NCI-H774 (cell line): ENCODE measurements at regions not wholly inside any gene's neighbourhood (a gene's known extent, or its start where the extent isn't known, plus 50 kb on each side); places are given as distances from the start of the nearest gene placed in this dataset.
"Not testable (repeated sequence)": the region's sequence is repeated elsewhere in the genome, so short reads cannot be mapped to it uniquely, and the experiment has no call there.

Source experiments
- DNase-seq: peaks from one replicate; lab custom pipeline; 2025; lab: John Stamatoyannopoulos, UW

DNA sequence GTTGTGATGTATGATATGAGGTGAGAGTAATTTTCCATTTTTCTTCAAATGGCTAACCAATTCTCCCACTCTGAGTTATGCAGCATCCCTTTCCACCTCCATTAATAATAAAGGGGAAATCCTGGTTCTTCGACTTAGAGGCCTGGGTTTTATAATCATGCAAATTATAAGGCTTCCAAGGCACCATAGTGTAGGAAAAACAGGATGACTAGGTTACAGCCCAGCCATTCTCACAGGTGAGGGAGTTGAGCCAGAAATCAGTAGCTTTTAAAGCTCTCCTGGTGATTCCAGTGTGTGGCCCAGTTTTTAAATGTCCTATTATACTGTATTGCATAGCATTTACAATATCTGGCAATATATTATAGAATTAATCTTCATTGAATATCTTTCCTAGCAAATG is 203.1 kb downstream of the ARHGEF9 start:
- no peak for DNase-seq

DNA sequence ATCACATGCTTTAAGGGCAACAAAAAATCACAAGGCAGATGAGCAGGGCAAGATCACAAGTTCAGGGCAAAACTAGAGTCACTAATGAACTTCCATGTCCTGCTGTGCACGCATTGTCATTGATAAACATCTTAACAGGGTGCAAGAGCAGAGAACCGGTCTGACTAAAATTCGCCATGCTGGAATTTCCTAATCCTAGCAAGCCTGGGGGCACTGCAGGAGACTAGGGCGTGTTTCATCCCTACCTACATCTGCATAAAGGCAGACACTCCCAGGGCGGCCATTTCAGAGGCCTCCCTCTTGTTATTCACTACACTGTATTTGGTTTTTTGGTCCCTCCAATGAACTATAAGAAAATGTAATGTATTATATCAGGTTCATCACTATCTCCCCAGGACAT is 203.6 kb downstream of the ARHGEF9 start:
- no peak for DNase-seq

DNA sequence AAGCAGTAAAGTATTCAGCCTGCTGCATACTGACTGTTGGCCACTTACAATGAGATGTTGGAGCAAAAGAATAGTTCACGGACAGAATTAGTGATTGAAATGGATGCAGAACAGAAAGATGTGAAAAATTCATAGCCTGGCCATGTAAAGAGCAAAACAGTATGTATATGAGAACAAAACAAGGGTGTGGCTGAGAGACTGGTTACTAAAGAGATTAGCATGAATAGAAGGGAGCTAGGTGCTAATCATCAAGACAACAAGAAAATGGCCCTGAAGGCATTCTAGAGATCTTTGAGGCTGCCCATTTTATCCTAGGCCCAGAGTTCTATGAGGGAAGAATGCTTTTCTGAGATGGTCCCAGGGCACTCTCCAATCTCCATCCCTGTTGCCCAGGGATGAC is 208.5 kb downstream of the ARHGEF9 start:
- DNase-seq = no peak

DNA sequence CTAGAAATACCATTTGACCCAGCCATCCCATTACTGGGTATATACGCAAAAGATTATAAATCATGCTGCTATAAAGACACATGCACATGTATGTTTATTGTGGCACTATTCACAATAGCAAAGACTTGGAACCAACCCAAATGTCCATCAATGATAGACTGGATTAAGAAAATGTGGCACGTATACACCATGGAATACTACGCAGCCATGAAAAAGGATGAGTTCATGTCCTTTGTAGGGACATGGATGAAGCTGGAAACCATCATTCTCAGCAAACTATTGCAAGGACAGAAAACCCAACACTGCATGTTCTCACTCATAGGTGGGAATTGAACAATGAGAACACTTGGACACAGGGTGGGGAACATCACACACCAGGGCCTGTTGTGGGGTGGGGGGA is 209.3 kb downstream of the ARHGEF9 start:
- not testable (repeated sequence) for DNase-seq

DNA sequence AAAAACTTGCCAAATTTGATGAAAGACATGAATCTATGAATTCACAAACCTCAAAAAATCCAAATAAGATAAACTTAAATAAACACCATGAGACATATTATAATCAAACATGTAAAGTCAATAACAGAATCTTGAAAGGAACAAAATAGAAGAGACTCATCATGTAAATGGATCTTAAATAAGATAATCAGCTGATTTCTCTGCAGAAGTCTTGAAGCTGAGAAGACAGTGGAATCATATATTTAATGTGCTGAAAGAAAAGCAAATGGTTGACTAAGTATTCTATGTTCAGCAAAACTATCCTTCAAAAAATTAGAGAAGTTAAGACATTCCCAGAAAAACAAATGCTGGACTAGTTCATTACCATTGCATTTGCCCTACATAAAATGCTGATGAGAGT is 215.7 kb upstream of the SPIN4 start:
- no peak for DNase-seq

DNA sequence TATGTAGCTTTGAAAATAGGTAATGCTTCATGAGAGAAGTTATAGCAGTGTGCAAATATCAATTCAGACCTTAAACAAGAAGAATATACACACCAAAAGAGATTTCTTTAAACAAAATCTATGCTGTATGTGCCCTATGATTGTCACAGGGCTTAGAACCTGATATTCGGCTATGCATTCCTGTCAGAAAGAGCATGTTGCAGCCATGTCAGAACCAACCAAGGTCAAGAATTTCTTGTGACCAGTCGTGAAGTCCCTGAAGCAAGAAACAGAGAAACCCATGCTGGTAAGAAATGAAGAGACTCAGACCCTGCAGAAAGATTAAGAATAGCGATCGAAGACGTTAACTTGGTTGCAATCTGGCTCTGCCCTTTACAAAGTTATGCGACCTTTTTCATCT is 210.3 kb upstream of the SPIN4 start:
- no peak for DNase-seq

DNA sequence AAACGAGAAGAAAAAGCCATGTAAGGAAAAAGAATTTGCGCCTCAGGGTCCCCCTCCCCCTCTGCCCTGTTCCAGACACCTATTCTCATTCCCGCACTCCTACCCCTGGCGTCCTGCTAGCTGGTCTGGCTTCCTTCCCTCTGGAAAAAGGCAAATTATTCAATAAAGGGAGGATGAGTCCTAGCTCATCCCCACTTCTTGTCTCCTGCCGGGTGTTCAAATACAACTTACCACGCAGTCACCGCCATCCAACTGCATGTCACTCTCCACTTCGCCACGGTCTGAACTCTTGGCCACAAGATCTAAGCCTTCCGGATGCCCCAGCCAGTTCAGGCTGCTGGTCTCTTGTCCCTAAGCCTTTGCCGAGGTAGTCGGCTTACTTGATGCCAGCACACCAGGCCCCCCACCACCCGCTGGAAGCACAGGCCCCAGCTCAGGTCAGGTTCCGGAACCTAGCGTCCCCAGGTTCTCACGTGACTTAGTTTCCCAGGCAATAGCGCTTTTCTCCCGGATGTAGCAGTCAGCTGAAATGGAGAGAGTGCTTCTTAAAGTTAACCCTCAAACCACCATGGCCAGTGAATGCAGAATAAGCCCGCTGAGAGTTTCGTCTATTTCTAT is 209.6 kb upstream of the SPIN4 start:
- peak; percentile 63 for DNase-seq

DNA sequence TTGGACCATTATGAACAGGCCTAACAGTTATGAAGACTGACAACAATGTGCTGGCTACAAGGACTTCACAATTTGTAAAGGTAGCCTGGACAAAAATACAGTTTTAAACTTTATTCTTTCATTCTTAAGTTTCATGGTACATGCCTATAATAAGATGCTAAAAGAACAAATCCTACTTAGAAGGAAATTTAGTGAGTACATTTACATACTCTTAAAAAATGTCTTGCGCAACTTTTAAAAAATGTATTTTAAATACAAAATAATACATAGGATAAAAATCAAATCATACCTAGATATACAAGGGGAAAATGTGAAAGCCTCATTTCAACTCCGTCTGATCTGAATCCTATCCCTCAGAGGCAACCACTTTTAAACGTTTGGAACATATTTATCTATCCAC is 200.7 kb upstream of the SPIN4 start:
- DNase-seq = no peak

DNA sequence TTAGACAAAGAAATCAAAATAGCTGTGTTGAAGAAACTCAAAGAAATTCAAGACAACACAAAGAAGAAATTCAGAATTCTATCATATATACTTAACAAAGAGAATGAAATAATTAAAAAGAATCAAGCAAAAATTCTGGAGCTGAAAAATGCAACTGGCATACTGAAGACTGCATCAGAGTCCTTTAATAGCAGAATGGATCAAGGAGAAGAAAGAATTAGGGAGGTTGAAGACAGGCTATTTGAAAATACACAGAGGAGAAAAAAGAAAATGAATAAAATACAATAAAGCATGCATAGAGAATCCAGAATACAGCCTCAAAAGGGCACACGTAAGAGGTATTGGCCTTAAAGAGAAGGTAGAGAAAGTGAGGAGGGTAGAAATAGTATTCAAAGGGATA is 179.5 kb upstream of the SPIN4 start:
- no peak for DNase-seq

DNA sequence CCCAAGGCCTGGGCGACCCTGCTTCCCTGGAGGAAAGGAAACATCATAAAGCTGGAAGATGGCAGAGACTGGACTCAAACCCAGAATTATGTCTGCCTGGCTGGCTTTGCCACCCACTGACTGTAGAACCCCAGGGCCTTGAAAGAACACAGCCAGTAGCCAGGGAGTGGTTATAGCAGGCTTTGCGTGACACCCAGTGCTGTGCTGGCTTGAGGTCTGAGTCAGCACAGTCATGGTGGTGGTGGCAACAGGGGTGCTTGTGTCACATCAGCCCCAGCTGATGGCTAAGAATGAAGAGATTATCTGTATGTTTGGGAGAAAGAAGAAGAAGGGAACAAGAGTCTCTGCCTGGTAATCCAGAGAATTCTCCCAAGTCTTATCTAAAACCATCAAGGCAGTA is 178.8 kb upstream of the SPIN4 start:
- no peak for DNase-seq

DNA sequence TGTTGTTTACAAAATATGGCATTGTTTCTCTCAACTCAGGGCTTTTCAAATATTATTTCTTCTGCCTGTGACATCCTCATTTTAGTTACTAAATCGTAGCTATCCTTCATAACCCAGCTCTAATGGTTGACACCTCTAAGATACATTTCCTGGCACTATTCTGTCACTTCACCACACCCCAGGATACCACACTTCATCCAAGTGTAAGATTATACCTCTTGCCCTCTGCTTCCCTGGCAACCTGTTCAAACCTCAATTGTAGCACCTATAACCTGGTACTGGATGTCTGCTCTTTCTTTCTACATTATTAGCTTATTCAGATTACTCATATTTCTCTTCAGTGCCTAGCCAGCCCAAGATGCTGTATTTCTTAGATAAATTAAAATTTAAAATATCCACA is 175.7 kb upstream of the SPIN4 start:
- no peak for DNase-seq

DNA sequence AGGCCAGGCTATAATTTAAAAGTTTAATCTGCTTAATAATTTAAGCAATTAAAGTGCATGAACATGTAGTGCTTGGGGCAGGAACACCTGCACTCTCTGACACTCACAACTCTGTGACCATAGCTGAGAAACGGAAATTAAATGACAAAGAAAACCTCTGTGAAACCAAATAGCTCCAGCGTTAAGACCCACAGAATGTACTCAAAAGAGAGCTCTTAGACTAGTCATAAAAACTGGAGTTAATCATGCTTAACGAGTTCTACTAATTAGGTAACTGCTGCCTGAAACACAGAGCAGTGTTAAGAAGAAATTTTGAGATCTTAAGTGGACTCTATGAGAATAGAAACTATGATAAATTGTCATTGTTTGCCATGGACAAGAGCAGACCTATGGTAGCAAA is 174.4 kb upstream of the SPIN4 start:
- DNase-seq = no peak

DNA sequence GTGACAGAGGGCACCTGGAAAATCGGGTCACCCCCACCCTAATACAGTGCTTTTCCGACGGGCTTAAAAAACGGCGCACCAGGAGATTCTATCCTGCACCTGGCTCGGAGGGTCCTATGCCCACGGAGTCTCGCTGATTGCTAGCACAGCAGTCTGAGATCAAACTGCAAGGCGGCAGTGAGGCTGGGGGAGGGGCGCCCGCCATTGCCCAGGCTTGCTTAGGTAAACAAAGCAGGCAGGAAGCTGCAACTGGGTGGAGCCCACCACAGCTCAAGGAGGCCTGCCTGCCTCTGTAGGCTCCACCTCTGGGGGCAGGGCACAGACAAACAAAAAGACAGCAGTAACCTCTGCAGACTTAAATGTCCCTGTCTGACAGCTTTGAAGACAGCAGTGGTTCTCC is 168.2 kb upstream of the SPIN4 start:
- not testable (repeated sequence) for DNase-seq

DNA sequence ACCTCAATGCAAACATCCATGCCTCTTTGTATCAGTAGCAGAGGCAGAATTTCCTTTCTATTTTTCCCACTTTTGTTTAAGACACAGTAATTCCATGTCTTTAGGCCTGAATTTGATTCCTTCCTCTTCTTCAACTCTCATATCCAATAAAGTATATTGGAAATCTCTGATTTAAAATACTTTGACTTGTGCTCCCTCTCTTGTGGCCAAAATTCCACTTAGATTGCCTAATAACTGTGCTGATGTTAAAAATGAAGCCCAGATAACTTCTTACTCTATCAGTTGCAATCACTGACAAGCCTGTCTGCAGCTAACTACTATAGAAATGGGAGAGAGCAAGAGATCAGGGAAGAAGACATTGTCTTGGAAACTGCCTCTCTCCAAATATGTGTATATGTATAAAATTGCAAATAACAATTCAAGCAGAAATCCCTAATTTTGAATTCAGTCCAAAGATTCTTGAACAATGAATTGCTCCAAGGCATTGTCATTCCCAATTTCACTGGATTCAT is 163.5 kb upstream of the SPIN4 start:
- DNase-seq = no peak

DNA sequence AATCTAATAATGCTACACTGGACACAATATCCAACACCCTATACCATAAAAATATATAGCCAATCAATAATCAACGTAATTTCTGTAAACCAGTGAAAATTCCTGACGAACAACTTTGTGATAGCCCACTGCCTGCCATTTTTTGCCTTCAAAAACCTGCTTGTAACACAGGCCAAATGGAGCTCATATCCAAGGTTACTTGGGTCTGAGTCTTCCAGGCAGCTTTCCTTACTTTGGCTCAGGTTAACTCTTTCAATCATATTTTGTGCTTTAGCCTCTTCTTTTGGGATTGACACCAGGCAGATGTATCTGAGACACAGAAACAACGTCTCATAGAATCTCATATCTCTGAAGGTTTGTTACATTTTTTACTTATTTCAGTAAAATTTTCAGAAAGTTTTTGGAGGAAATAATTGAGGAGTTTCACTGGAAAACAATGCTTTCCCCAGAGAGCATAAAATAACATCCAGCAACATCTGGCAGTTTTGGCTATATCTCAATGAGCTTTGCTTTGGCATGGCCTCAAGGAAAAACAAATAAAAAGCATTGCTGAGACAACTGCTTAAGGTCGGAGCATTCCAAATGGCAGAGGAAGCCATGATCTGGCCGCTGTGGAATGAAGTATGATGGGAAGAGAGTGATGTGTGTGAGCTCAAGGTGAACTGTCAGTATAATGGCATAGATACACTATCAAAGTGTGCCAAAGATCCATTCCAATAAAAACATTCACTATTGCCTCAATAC is 162.9 kb upstream of the SPIN4 start:
- DNase-seq = no peak

DNA sequence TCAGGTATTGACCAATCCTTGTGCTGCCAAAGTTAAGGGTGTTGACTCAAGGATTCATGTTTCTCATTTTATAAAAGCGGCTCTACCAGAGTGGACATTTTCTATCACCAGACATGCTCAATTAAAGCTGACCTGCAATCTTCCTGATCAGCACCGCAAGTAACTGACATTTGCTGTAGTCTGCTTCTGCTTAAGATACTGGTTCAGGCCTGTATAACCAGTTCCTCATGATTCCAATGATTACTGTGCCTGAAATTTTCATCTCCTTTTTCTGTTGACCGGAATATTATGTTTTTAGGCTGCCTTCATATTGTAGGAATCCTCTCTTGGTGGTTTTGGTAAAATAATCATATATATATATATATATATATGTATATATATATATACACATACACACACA is 160.2 kb upstream of the SPIN4 start:
- no peak for DNase-seq

DNA sequence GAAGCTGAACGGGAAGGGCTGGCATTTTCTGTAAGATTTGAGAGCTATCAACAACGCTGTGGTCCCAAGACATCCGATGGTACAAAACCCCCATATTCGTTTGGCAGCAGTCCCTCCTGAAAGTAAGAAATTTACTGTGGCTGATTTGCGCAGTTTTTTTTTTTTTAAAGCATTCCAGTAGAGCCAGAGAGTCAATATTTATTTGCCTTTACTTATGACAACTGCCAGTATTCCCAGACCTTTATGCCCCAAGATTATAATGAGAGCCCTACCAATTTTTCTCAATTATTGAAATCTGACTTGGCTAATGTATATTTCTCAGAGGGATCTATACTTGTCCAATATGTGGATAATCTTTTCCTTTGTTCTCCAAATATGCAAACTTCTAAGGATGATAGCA is 157.5 kb upstream of the SPIN4 start:
- no peak for DNase-seq

DNA sequence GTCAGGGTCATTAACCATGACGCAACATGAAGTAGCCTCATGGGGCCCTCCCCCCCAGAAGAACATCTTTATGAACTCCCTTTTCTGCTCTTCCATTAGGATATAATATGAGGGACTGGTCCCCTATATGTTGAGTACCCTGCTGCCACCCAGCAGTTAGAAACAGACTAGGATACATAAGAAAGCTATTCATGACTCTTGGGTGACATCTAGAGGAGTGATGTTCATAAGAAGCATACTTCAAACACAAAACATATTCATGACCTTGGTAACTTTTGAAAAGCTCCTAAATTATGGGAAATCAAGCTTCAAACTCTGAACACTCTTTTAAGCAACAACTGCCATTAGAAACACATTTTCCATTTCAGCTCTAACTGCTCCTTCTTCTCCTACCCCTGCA is 155.2 kb upstream of the SPIN4 start:
- DNase-seq = no peak

DNA sequence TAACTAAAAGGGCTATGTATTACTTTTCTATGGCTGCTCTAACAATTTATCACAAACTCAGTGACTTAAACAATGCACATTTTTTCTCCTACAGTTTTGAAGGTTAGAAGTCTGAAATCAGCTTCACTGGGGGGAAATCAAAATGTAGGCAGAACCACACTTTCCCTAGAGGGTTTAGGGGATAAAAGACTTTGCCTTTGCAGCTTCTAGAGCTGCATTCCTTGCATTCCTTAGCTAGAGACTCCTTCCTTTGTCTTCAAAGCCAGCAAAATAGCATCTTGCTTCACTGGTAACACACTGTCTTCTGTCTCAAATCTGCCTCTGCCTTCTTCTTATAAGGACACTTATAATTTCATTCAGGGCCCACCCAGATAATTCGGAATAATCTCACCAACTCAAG is 152.4 kb upstream of the SPIN4 start:
- no peak for DNase-seq

DNA sequence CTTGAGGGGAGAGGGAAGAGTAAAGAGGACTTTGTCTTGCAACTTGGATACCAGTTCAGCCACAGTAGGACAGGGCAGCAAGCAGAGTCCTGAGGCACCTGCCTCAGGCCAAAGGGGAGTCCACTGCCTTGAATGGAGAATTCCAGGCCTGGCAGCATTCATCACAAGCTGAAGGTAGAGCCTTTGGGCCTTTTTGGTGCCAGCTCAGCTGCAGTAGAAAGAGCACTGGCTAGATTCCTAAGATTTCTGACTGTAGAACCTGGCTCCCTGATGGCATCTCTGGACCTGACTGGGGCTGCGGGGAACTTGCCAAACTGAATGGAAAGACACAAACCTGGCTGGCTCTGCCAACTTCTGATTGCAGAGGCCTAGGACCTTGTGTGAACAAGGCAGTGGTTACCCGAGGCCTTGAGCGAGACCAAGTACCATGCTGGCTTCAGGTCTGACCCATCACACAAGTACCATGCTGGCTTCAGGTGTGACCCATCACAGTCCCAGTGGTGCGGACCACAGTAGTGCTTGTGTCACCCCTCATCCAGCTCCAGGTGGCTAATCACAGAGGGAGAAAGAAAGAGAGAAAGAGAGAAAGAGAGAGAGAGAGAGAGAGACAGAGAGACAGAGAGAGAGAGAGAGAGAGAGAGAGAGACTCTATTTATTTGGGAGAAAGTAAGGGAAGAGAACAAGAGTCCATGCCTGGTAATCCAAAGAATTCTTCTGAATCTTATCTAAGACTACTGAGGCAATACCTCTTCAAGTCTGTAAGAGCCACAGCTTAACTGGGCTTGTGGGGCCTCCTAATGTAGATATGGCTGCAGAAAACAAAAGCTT is 137.6 kb upstream of the SPIN4 start:
- no peak for DNase-seq

DNA sequence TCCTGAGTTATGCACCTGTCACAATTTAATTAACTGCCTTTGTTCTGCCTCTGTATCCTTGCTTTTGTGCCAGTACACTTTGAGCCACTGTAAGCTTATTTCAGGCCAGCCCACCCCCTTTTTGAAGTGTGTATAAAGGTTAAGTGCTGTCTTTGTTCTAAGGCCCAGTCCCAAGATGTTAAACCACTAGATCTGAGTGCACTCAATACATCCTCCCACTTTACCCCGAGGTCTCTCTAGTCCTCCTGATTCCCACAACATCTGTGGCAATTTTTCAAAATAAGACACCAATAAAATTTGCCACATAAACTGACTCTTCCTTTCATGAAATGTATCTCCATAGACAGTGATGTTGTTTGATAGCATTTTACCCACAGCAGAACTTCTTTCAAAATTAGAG is 124.1 kb upstream of the SPIN4 start:
- DNase-seq = no peak

DNA sequence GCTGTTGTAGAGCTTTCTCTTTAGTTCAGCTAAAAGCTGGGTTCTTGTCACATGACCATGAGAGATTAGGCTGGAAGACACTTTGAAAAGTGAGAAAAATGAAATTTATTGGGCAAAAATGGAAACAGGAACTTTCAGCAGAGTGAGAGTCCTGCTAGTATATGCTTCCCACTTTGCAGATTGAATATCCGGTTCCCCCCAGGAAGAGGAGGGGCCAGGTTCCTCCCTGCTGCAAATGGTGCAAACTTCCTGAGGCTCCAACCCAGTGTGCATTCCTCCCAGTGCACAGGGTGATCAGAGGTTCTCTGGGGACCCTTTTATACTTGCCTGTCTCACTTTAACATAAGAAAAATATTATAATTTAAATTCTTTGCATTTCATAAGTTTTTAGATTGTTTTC is 119.9 kb upstream of the SPIN4 start:
- no peak for DNase-seq

DNA sequence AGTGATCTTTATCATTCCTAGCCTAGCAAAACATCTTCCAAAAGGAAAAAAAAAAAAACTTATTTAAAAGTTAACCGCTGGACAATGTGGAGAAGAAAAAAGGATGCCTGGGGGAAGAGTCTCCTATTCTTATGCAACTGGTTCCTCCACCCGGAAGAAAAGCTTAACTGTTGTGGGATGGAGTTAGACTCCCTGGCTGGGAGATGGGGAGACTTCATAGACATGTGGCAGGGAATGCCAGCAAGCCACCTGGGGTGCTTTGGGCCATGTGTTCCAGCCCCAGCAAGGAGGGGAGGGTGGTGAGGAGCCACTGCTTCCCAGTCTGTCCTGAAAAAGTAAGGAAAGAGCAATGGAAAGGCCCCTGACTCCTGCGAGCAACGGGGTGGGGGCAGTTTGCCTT is 119.4 kb upstream of the SPIN4 start:
- DNase-seq = no peak
